ENCODE measurements at regions not wholly inside any gene's neighbourhood (a gene's known extent, or its start where the extent isn't known, plus 50 kb on each side); places are given as distances from the start of the nearest gene placed in this dataset.

DNA sequence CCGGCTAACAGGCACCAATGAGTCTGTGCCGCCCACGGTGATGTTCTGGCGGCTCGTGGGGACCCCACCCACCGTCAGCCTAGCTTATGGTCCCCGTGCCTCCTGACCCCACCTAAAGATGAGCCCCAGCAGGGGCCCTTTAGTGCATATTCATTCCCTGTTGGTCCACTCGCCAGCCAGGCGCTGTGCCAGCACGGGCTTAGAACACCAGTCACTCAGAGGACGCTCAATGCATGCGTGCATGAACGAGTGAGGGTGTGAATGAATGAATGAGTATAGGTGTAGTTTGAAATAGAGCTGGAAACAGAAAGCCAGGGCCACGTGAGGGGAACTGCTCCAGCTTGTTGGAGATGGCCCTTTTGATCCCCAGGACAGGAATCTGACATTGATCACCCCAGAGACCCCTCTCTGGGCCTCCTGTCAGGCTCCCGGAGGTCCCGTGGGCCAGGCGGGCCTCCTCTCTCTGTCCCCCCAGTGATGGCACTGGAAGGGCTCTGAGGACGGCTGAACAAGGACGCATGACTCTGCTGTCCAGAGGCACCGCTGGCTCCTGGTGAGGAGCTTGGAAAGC lies 193.9 kb upstream of the C14orf180 start:
- no peak for DNase-seq

DNA sequence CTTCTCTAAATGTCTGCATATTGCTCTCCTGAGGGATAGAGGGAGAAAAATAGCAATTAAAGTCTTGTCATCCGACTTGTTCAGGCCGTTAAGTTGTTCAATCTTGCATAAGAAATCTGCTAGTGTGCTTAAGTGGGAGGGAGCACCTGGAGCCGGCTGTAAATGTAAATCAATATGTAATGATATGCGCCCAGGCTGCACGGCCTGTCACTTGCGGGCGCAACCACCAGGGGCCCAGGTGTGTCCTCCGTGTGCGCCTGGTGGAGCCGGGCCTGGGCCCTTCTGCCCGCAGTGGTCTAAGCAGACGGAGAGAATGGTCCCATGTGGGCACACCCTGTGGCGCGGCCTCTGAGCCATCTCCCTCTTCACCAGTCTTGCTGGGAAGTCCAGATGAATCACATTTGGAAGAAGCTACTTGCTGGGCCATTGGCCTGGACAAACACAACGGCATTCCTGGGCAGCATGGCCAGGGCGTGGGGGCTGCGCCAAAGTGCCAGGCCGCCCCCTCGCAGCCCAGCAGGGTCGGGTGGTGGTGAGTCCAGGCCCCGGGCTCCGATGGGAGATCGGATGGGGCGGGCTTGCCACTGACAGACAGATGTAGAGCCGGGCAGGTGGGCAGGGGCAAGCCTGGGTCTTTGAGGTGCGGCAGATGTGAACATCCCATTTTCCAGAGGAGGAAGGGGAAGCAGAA lies 193.3 kb upstream of the C14orf180 start:
- DNase-seq: no peak

GRCh38 chr14:104387022-104388010 lies 192.2 kb upstream of the C14orf180 start:
- no peak for DNase-seq

- DNase-seq: no peak
Measured at GRCh38 chr14:104388011-104388521, 191.5 kb upstream of the C14orf180 start.

GRCh38 chr14:104388541-104389325 lies 190.8 kb upstream of the C14orf180 start:
- DNase-seq: no peak

DNA sequence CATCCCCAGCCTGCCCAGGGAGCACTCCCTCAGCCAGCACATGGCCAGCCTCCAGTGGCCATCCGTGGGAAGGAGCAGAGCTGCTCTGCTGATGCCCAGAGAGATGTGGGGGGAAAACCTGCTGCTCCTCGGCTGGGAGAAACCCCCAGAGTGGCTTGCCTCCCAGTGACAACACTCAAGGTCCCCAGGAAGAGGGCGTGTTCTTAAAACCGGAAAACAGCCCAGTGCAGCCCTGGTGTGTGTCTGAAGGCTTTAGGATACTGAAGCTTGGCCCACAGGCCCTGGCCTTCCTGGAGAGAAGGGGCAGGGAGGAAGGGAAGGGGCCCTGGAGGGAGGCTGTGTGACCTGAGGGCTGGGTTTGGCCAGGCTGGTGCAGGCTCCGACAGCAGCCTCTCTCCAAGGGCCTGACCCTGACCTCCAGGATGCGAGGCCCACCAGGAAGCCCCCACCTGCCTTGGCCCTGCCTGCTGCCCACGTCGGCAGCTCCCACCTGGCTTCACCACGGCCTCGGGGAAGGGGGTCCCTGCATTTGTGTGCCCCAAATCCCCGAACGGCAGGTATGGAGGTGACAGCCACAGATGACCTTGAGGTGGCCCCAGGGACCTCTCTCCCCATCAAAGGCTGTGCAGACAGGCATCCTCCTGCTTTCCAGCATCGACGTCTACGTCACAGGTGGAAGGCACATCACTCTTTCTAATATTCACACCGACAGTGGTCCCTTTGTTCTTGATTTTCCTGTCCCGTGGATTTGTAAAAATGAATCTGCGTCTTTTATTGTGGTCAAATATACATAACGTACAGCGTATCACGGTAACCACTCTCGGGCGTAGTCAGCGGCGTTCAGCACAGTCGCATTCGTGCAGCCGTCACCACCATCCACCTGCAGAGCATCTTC lies 190.0 kb upstream of the C14orf180 start:
- no peak for DNase-seq

- no peak for DNase-seq
Measured at GRCh38 chr14:104390221-104390931, 189.2 kb upstream of the C14orf180 start.

DNA sequence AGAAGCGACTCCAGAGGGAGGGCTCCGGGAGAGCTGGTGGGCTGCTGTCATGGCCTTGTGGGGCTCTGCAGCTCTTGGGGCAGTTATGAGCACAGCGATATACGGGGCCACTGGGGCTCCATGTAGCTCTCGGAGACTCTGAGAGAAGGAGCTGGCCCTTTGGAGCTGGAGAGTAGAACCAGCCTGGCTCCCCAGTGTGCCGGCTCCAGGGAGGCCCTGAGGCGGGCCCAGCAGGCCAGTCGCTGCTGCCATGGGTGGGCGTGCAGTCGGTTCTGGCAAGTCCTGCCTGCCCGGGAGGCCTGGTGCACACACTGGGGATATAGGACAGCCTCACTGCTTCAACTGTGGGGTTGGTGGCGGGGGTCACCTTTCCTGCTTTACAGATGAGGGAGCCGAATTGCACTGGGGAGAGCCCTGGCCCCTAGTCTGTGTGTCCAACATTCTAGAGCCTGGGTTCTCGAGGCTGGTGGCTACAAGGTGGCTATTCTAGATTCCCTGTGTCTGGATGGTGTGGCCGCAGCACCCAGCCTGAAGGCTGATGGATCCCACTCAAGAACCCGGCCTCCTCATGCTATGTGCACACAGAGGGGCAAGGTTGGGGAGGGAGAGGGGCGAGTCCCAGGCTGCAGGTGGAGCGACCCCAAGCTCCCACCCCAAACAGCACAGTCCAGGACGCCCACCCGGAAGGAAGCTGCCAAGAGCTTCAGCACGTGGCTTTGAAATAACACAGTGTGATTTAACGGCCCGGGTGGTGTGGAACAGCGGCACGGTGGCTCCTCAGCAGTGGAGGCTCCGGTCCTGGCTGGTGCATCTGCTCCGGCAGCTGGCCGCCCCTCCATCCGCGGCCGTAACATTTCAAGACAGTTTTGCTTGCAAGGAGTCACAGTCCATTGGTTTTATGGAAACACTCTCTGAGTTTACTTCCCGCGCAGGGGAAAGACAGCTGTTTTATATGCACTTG lies 188.3 kb upstream of the C14orf180 start:
- DNase-seq: no peak

DNA sequence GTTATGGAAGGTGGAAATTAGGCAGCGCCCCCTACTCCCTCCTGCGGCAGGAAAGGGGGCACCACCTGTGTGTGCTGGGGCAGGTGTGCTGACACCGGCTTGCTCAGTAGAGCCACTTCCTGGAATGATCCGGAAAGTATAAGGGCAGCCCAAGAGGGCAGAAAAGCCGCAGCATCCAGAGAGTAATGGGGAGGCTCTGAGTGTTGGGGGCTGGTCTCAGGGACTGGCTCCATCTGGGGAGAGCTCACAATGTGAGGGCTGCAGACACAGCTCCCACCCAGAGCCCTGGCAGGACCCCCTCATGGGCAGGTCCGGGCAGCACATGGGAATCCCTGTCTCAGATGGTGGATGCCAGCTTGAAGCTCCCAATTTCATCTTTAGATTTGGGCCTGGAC lies 187.6 kb upstream of the C14orf180 start:
- no peak for DNase-seq

DNA sequence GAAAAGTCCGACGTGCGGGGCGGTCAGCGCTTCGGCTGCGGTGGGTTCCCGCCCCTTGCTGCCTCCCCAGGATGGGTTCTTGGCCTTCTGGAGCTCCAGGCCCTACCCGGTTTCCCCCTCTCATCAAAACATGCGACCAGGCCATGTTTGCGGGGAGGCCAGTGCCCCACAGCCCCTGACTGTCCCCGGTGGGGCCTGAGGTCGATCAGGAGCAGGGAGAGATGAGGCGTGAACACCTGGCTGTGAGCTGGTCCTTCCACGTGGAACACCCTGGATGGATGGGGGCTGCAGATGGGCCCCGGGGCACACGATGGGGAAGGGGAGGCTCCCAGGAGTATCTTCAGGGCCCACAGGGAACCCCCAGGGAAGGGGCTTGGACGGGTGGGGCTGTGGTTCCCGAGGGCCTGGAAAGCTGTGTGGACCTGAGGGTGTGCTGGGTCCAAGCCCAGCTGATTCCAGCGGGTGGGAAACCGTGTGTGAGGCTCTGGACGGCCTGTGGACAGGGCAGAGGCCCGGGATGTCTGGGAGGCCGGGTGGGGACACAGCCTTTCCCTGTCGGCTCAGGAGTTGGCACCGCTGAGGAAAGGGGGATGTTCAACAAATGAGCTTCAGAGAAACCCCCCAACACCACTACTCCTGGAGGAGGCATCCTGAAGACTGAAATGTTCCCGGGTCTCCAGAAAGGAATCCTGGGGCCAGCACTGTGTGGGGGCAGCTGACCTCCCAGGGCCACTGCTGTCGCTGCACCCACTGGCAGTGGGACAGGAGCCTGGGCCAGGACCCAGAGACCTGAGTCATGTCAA lies 187.0 kb upstream of the C14orf180 start:
- DNase-seq: no peak

GRCh38 chr14:104393199-104393897 lies 186.2 kb upstream of the C14orf180 start:
- no peak for DNase-seq

- DNase-seq: no peak
Measured at GRCh38 chr14:104393898-104394381, 185.6 kb upstream of the C14orf180 start.

GRCh38 chr14:104394409-104394851 lies 185.1 kb upstream of the C14orf180 start:
- no peak for DNase-seq

DNA sequence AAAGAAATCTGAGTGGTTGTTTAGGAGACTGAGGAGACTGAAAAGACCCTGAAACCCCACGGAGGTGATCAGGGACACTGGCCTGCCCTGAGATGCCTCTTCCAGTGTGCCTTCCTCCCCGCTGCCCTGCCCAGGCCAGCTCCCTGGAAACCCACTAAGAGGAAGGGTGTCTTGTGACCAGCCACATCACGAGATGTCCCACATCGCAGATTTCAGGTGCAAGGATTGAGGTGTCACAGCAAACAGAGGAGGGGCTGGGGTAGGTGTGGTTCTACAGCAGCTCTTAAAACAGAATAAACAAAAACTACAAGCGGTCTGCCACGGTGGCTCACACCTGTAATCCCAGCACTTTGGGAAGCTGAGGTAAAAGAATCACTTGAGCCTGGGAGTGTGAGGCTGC lies 184.3 kb upstream of the C14orf180 start:
- DNase-seq: no peak

GRCh38 chr14:104395941-104396681 lies 183.5 kb upstream of the C14orf180 start:
- DNase-seq: no peak

Data from muscle of arm (tissue), 1 donor.